CD14-positive monocyte (primary cell): ENCODE measurements at regions not wholly inside any gene's neighbourhood (a gene's known extent, or its start where the extent isn't known, plus 50 kb on each side); places are given as distances from the start of the nearest gene placed in this dataset.
A peak's percentile ranks its signal among the peaks of the same experiment; 100 is the strongest.

Source experiments
- DNase-seq, 3 donors: peaks; one replicate each; pipeline ENCODE4 v3.0.0-alpha.2; 2011 to 2022
- H2AFZ ChIP-seq: 2 replicates; pipeline ENCODE4 v1.6.0; 2012; ENCODE audit warnings: mild to moderate bottlenecking, low read depth, low read length, inconsistent platforms; ENCODE audit not compliant: insufficient read depth, poor library complexity, severe bottlenecking
- H3K27ac ChIP-seq, 2 donors: 1 replicate in 1 of 2; 2 replicates in 1 of 2; pipeline ENCODE4 v1.5.1; 2012 to 2013; ENCODE audit warnings: low read length in 2 of 2, control low read depth in 1 of 2, inconsistent platforms in 1 of 2, low read depth in 1 of 2, mild to moderate bottlenecking in 1 of 2
- H3K27me3 ChIP-seq, 2 donors: one replicate each; pipeline versions ENCODE4 v1.6.0 to v1.6.1; 2011 to 2013; ENCODE audit warnings: low read length in 2 of 2; ENCODE audit not compliant: control insufficient read depth in 2 of 2, insufficient read depth in 2 of 2
- H3K36me3 ChIP-seq, 2 donors: replicated peaks in 1 of 2; 1 replicate in 1 of 2; 2 replicates in 1 of 2; pipeline versions ENCODE4 v1.5.1 to v1.6.1; 2012 to 2013; ENCODE audit warnings: low read length in 2 of 2, control low read depth in 1 of 2, inconsistent platforms in 1 of 2, mild to moderate bottlenecking in 1 of 2; ENCODE audit not compliant: insufficient read depth in 2 of 2, control insufficient read depth in 1 of 2
- H3K4me1 ChIP-seq, 2 donors: 1 replicate in 1 of 2; 2 replicates in 1 of 2; pipeline versions ENCODE4 v1.5.1 to v1.6.1; 2012 to 2013; ENCODE audit warnings: low read length in 2 of 2, control low read depth in 1 of 2, inconsistent platforms in 1 of 2, mild to moderate bottlenecking in 1 of 2, moderate library complexity in 1 of 2; ENCODE audit not compliant: insufficient read depth in 2 of 2, control insufficient read depth in 1 of 2
- H3K4me2 ChIP-seq: replicated peaks from 2 replicates; pipeline ENCODE3; 2012; ENCODE audit warnings: low read length, moderate library complexity, mild to moderate bottlenecking; ENCODE audit not compliant: poor library complexity, severe bottlenecking; ENCODE audit errors: extremely low read depth
- H3K4me3 ChIP-seq, 3 experiments: fragments of 200-600 bp in 1 of 3; sonication (generic) in 1 of 3; replicated peaks in 1 of 3; 1 replicate in 2 of 3; 2 replicates in 1 of 3; pipeline ENCODE4 v1.5.1; 2011 to 2013; ENCODE audit warnings: low read length in 3 of 3, mild to moderate bottlenecking in 3 of 3, control low read depth in 2 of 3, low read depth in 2 of 3, inconsistent platforms in 1 of 3, moderate library complexity in 1 of 3
- H3K79me2 ChIP-seq: 2 replicates; pipeline ENCODE4 v1.6.0; 2012; ENCODE audit warnings: mild to moderate bottlenecking, control low read depth, inconsistent platforms, low read length, moderate library complexity; ENCODE audit not compliant: insufficient read depth
- H3K9ac ChIP-seq: 2 replicates; pipeline ENCODE4 v1.6.0; 2017; ENCODE audit warnings: low read length, mild to moderate bottlenecking; ENCODE audit not compliant: insufficient read depth, poor library complexity, severe bottlenecking
- H3K9me3 ChIP-seq, 2 donors: replicated peaks in 1 of 2; 1 replicate in 1 of 2; 2 replicates in 1 of 2; pipeline versions ENCODE4 v1.5.1 to v1.6.1; 2012 to 2013; ENCODE audit warnings: low read length in 2 of 2, control low read depth in 1 of 2; ENCODE audit not compliant: control insufficient read depth in 1 of 2, insufficient read depth in 1 of 2
- H4K20me1 ChIP-seq: 2 replicates; pipeline ENCODE4 v1.6.0; 2012; ENCODE audit warnings: mild to moderate bottlenecking, low read length, control low read depth, moderate library complexity; ENCODE audit not compliant: insufficient read depth
- H3K27ac Mint-ChIP-seq, 7 donors: one replicate each; pipeline ENCODE4 v1.8.0; 2020; ENCODE audit warnings: mild to moderate bottlenecking in 7 of 7, mixed read lengths in 7 of 7, moderate library complexity in 6 of 7, inconsistent platforms in 2 of 7
- H3K27me3 Mint-ChIP-seq, 3 donors: one replicate each; pipeline ENCODE4 v1.8.0; 2021 to 2022; ENCODE audit warnings: low read depth in 3 of 3, mild to moderate bottlenecking in 3 of 3, mixed read lengths in 3 of 3, moderate library complexity in 3 of 3, inconsistent platforms in 1 of 3
- H3K36me3 Mint-ChIP-seq, 2 donors: one replicate each; pipeline ENCODE4 v1.8.0; 2020; ENCODE audit warnings: mixed read lengths in 2 of 2, inconsistent platforms in 1 of 2, mild to moderate bottlenecking in 1 of 2
- H3K4me1 Mint-ChIP-seq: one replicate; pipeline ENCODE4 v1.8.0; 2020; ENCODE audit warnings: mild to moderate bottlenecking, mixed read lengths
- H3K4me3 Mint-ChIP-seq, 2 donors: one replicate each; pipeline ENCODE4 v1.8.0; 2020; ENCODE audit warnings: mild to moderate bottlenecking in 2 of 2, mixed read lengths in 2 of 2, moderate library complexity in 1 of 2
- H3K9me3 Mint-ChIP-seq, 7 donors: one replicate each; pipeline ENCODE4 v1.8.0; 2020 to 2022; ENCODE audit warnings: mixed read lengths in 7 of 7, mild to moderate bottlenecking in 6 of 7, moderate library complexity in 6 of 7, inconsistent platforms in 2 of 7
- WGBS: methylation state at CpG from one replicate; pipeline ENCODE4 v1.1.5; 2013; ENCODE audit warnings: missing lambda C conversion rate; ENCODE audit not compliant: insufficient coverage; 5-methylcytosine and 5-hydroxymethylcytosine counted together
- intact Hi-C, 2 donors: fragments of 100-400 bp; cut with micrococcal nuclease; formaldehyde crosslinking; loops; one replicate each; pipeline versions ENCODE4 v1.15.0 to v1.15.1; 2023
- TF ChIP-seq, protein P1 (sequence below): fragments of 200-600 bp; IDR thresholded peaks from one replicate; pipeline ENCODE4 v1.8.0; 2022; ENCODE audit warnings: antibody characterized with exemption, mild to moderate bottlenecking

DNA sequence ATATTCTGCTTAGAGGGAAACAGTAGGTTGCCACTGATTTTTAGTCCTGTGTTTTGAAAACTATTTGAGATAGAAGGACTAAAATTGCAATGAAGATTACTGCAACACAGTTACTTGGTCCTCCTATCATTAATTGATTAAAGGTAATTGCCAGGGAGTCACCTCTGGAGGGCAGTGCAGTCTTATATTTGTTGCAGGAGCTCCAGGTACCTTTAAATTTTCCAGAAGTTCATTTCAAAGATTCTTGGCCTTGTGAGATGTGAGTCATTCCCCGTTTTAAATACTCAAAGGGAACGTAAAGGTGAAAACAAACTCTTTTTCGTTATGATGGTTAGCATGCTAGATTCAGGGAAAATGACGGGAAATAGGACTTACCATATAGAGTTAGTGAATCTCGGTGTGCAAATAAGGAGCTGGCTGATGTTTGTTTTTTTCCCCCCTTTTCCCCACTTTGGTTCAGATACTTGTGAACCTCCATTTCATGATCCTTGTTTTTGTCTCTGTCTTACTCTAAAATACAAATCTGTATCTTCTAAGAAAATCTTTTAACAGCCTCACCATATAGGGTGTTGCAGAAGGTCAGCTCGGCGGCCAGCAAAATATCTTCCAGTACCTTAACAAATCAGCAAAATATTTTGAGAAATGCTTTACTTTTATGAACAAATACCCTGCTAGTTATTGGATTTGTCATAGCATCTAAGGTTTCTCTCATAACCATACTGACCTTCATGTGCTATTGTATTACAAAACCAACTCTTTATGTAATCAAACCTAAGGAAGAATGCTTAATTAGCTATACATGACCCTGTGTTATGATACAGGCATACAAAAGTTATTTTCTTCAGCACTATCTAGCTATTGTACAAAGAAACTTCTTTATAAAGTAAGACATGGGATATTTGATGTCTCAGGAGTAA, 143.0 kb upstream of the HDAC9 start:
- H3K9me3 ChIP-seq: no peaks in the 10 kb centered on the region
- H3K79me2 ChIP-seq: peaks cover 84% of the 10 kb centered on the region
- peaks cover 2 to 16% of the 10 kb centered on the region in 2 donors for H3K36me3 ChIP-seq
- no peaks in the 10 kb centered on the region for H3K27me3 ChIP-seq
- no peak overlapping the region for H3K4me3 Mint-ChIP-seq
- no peak overlapping the region for H3K27ac ChIP-seq
- H3K4me2 ChIP-seq: no peak overlapping the region
- no peak overlapping the region for H2AFZ ChIP-seq
- peaks cover 67% of the 10 kb centered on the region for H4K20me1 ChIP-seq
- DNase-seq: peak in 1 of 3 donors; percentile 20
- peak overlapping the region in 3 of 7 donors; percentile 18 to 46 (median 43) for H3K27ac Mint-ChIP-seq
- H3K27me3 Mint-ChIP-seq: no peaks in the 10 kb centered on the region
- peaks cover 8 to 11% of the 10 kb centered on the region in 2 donors for H3K36me3 Mint-ChIP-seq
- H3K9ac ChIP-seq: no peak overlapping the region
- H3K9me3 Mint-ChIP-seq: no peaks in the 10 kb centered on the region
- WGBS: 60% methylated on average over 1 of the region's 7 CpGs
- intact Hi-C loops: no loop called here
- TF ChIP-seq, protein P1, sequence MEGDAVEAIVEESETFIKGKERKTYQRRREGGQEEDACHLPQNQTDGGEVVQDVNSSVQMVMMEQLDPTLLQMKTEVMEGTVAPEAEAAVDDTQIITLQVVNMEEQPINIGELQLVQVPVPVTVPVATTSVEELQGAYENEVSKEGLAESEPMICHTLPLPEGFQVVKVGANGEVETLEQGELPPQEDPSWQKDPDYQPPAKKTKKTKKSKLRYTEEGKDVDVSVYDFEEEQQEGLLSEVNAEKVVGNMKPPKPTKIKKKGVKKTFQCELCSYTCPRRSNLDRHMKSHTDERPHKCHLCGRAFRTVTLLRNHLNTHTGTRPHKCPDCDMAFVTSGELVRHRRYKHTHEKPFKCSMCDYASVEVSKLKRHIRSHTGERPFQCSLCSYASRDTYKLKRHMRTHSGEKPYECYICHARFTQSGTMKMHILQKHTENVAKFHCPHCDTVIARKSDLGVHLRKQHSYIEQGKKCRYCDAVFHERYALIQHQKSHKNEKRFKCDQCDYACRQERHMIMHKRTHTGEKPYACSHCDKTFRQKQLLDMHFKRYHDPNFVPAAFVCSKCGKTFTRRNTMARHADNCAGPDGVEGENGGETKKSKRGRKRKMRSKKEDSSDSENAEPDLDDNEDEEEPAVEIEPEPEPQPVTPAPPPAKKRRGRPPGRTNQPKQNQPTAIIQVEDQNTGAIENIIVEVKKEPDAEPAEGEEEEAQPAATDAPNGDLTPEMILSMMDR: peak; percentile 48
- peaks cover 3 to 10% of the 10 kb centered on the region in 2 donors for H3K4me1 ChIP-seq
- no peak overlapping the region for H3K4me3 ChIP-seq
- peaks cover 10% of the 10 kb centered on the region for H3K4me1 Mint-ChIP-seq

DNA sequence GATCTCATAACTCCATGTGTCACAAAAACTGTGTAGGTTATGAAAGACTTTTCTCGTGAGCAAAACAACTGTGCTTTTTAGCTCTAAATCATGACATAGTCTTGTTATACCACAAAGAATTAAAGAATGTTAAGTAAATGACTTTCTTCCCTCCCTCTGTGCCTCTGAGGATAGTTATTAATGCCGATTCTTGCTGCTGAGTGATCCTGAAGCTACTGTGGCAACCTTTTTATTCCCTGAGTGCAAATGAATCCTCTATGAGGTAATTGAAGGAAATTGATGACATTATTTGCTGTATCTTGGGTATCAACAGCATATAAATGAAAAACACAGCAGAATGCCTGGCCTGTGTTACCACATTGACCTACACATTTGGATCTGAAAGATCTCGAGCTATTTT, 142.2 kb upstream of the HDAC9 start:
- H3K9me3 Mint-ChIP-seq: no peaks in the 10 kb centered on the region
- TF ChIP-seq, protein P1: no peak
- no peaks in the 10 kb centered on the region for H3K27me3 ChIP-seq
- no peak overlapping the region for H3K9ac ChIP-seq
- peaks cover 84% of the 10 kb centered on the region for H3K79me2 ChIP-seq
- H2AFZ ChIP-seq: no peak overlapping the region
- peaks cover 7 to 10% of the 10 kb centered on the region in 2 donors for H3K36me3 Mint-ChIP-seq
- peaks cover 10% of the 10 kb centered on the region for H3K4me1 Mint-ChIP-seq
- H3K36me3 ChIP-seq: peaks cover 2 to 9% of the 10 kb centered on the region in 2 donors
- no peak overlapping the region for H3K4me3 ChIP-seq
- H4K20me1 ChIP-seq: peaks cover 74% of the 10 kb centered on the region
- H3K27ac Mint-ChIP-seq: no peak overlapping the region
- intact Hi-C loops: no loop called here
- no peak overlapping the region for H3K4me2 ChIP-seq
- H3K27ac ChIP-seq: no peak overlapping the region
- no peak for DNase-seq
- H3K27me3 Mint-ChIP-seq: peaks cover 0 to 1% (median 0%) of the 10 kb centered on the region in 3 donors
- no peaks in the 10 kb centered on the region for H3K9me3 ChIP-seq
- peaks cover 3 to 10% of the 10 kb centered on the region in 2 donors for H3K4me1 ChIP-seq
- H3K4me3 Mint-ChIP-seq: no peak overlapping the region
- WGBS: no CpG with 5 or more reads among the region's 3 CpGs
